ENCODE measurements at regions not wholly inside any gene's neighbourhood (a gene's known extent, or its start where the extent isn't known, plus 50 kb on each side); places are given as distances from the start of the nearest gene placed in this dataset.
"Not testable (repeated sequence)": the region's sequence is repeated elsewhere in the genome, so short reads cannot be mapped to it uniquely, and the experiment has no call there.

DNA sequence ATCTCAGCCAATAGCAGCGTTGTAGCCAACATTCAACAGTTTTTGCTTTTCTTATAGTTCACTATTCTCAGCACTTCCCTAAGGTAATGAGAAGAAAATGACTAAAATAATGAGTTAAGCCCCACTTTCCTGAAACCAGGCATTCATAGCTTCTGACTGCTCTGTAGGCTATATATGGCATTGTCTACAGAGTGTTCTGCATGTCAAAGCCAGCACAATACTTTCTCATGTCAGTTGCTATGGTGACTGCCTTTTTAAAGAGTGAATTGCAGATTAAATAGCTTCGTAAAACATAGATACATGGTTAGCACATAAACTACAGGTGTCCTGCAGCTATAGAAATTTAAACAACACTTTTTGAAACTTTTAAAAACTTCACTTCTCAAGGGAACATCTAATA is 1256.1 kb upstream of the CNTN5 start:
- H3K9me3 Mint-ChIP-seq (ENCODE audit: unreplicated experiment), result no peaks in the 10 kb centered on the region
- CTCF ChIA-PET, result no interaction called here
- Histone ChIP-seq H3K4me3 (ENCODE audit: low read depth, low read length) (no peak overlapping the region), H3K9me3 (no peaks in the 10 kb centered on the region), H3K27me3 (replicated peaks; ENCODE audit: control insufficient read depth, insufficient read depth, low read length) (no peaks in the 10 kb centered on the region), H3K36me3 (ENCODE audit: control insufficient read depth, insufficient read depth, low read length) (no peaks in the 10 kb centered on the region), H3K4me1 (no peaks in the 10 kb centered on the region)
- H3K36me3 Mint-ChIP-seq (ENCODE audit: insufficient read depth, unreplicated experiment), result no peaks in the 10 kb centered on the region
- POLR2A ChIA-PET, result no interaction called here
- intact Hi-C loops (cut with micrococcal nuclease; ENCODE audit: unreplicated experiment), result no loop called here
- DNase-seq, result no peak
- H3K4me1 Mint-ChIP-seq (ENCODE audit: low read depth, unreplicated experiment), result no peaks in the 10 kb centered on the region
- no TSS peak for BruUV-seq (replicated peaks)
- TF ChIP-seq, protein P1, sequence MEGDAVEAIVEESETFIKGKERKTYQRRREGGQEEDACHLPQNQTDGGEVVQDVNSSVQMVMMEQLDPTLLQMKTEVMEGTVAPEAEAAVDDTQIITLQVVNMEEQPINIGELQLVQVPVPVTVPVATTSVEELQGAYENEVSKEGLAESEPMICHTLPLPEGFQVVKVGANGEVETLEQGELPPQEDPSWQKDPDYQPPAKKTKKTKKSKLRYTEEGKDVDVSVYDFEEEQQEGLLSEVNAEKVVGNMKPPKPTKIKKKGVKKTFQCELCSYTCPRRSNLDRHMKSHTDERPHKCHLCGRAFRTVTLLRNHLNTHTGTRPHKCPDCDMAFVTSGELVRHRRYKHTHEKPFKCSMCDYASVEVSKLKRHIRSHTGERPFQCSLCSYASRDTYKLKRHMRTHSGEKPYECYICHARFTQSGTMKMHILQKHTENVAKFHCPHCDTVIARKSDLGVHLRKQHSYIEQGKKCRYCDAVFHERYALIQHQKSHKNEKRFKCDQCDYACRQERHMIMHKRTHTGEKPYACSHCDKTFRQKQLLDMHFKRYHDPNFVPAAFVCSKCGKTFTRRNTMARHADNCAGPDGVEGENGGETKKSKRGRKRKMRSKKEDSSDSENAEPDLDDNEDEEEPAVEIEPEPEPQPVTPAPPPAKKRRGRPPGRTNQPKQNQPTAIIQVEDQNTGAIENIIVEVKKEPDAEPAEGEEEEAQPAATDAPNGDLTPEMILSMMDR (IDR thresholded peaks at IDR 0.05; ENCODE audit: insufficient read depth in 1 of 2, low read depth in 1 of 2, low read length in 1 of 2, severe bottlenecking in 1 of 2, unreplicated experiment in 1 of 2), result no peak
- H3K4me3 Mint-ChIP-seq (ENCODE audit: unreplicated experiment), result no peak overlapping the region
- no peaks in the 10 kb centered on the region for H3K27me3 Mint-ChIP-seq (ENCODE audit: insufficient read depth, unreplicated experiment)
- no peak overlapping the region for H3K27ac Mint-ChIP-seq (ENCODE audit: unreplicated experiment)

DNA sequence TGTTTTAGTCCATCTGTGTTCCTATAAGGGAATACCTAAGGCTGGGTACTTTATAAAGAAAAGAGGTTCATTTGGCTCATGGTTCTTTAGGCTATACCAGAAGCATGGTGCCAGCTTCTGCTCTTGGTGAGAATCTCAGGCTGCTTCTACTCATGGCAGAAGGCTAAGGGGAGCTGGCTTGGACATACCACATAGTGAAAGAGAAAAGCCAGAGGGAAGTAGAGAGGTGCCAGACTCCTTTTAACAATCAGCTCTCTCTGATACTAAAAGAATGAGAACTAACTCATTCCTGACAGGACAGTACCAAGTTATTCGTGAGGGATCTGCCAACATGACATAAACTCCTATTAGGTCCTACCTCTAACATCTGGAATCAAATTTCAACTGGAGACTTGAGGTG is 1250.2 kb upstream of the CNTN5 start:
- no TSS peak for BruUV-seq (replicated peaks)
- H3K4me1 ChIP-seq, result no peaks in the 10 kb centered on the region
- H3K36me3 ChIP-seq (ENCODE audit: control insufficient read depth, insufficient read depth, low read length), result no peaks in the 10 kb centered on the region
- H3K4me3 Mint-ChIP-seq (ENCODE audit: unreplicated experiment), result no peak overlapping the region
- no peaks in the 10 kb centered on the region for H3K27me3 ChIP-seq (replicated peaks; ENCODE audit: control insufficient read depth, insufficient read depth, low read length)
- H3K27ac Mint-ChIP-seq (ENCODE audit: unreplicated experiment), result no peak overlapping the region
- DNase-seq, result no peak
- CTCF ChIA-PET, result no interaction called here
- no peaks in the 10 kb centered on the region for H3K9me3 ChIP-seq
- no peak overlapping the region for H3K4me3 ChIP-seq (ENCODE audit: low read depth, low read length)
- no peaks in the 10 kb centered on the region for H3K27me3 Mint-ChIP-seq (ENCODE audit: insufficient read depth, unreplicated experiment)
- TF ChIP-seq, protein P1 (IDR thresholded peaks at IDR 0.05; ENCODE audit: insufficient read depth in 1 of 2, low read depth in 1 of 2, low read length in 1 of 2, severe bottlenecking in 1 of 2, unreplicated experiment in 1 of 2), result no peak
- POLR2A ChIA-PET, result no interaction called here
- H3K4me1 Mint-ChIP-seq (ENCODE audit: low read depth, unreplicated experiment), result no peaks in the 10 kb centered on the region
- intact Hi-C loops (cut with micrococcal nuclease; ENCODE audit: unreplicated experiment), result no loop called here
- H3K9me3 Mint-ChIP-seq (ENCODE audit: unreplicated experiment), result no peaks in the 10 kb centered on the region
- H3K36me3 Mint-ChIP-seq (ENCODE audit: insufficient read depth, unreplicated experiment), result no peaks in the 10 kb centered on the region

DNA sequence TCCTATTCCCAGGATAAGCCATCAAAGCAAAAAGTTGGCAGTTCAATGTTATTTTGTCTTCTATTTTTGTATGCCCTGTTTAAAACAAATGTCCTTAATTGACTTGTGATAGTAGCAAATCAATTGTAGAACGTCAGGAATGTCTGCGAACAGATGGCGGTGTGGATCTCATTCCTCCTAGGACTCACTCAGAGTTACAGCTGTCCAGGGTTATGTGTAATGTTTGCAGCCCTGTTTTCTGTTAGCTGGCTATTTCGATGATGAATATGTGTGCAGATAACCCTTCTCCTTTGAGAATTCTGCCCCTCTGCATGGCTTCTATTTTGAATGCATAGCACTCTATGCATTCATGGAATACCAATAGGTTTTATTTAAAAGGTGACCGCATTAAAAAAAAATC is 1248.0 kb upstream of the CNTN5 start:
- no peaks in the 10 kb centered on the region for H3K9me3 ChIP-seq
- CTCF ChIA-PET, result no interaction called here
- Mint-ChIP-seq H3K4me3 (ENCODE audit: unreplicated experiment) (no peak overlapping the region), H3K27me3 (ENCODE audit: insufficient read depth, unreplicated experiment) (no peaks in the 10 kb centered on the region), H3K4me1 (ENCODE audit: low read depth, unreplicated experiment) (no peaks in the 10 kb centered on the region), H3K9me3 (ENCODE audit: unreplicated experiment) (no peaks in the 10 kb centered on the region), H3K27ac (ENCODE audit: unreplicated experiment) (no peak overlapping the region), H3K36me3 (ENCODE audit: insufficient read depth, unreplicated experiment) (no peaks in the 10 kb centered on the region)
- no peaks in the 10 kb centered on the region for H3K4me1 ChIP-seq
- no peak overlapping the region for H3K4me3 ChIP-seq (ENCODE audit: low read depth, low read length)
- TF ChIP-seq, protein P1 (IDR thresholded peaks at IDR 0.05; ENCODE audit: insufficient read depth in 1 of 2, low read depth in 1 of 2, low read length in 1 of 2, severe bottlenecking in 1 of 2, unreplicated experiment in 1 of 2), result no peak
- H3K27me3 ChIP-seq (replicated peaks; ENCODE audit: control insufficient read depth, insufficient read depth, low read length), result no peaks in the 10 kb centered on the region
- intact Hi-C loops (cut with micrococcal nuclease; ENCODE audit: unreplicated experiment), result no loop called here
- POLR2A ChIA-PET, result no interaction called here
- BruUV-seq (replicated peaks), result no TSS peak
- DNase-seq, result no peak
- no peaks in the 10 kb centered on the region for H3K36me3 ChIP-seq (ENCODE audit: control insufficient read depth, insufficient read depth, low read length)

DNA sequence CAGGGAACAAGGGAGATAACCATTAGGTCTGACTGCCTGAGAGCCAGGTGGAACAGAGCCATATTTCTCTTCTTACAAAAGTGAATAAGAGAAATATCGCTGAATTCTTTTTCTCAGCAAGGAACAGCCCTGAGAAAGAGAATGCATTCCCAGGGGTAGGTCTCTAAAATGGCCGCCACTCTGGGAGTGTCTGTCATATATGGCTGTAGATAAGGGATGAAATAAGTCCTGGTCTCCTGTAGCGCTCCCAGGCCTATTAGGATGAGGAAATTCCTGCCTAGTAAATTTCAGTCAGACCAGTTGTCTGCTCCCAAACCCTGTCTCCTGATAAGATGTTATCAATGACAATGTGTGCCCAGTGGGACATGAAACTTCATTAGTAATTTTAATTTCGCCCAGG is 1236.4 kb upstream of the CNTN5 start:
- BruUV-seq (replicated peaks); H3K36me3 Mint-ChIP-seq (ENCODE audit: insufficient read depth, unreplicated experiment); H3K4me1 Mint-ChIP-seq (ENCODE audit: low read depth, unreplicated experiment); H3K4me3 Mint-ChIP-seq (ENCODE audit: unreplicated experiment); H3K4me3 ChIP-seq (ENCODE audit: low read depth, low read length); H3K36me3 ChIP-seq (ENCODE audit: control insufficient read depth, insufficient read depth, low read length); POLR2A ChIA-PET; DNase-seq; H3K27ac Mint-ChIP-seq (ENCODE audit: unreplicated experiment); CTCF ChIA-PET; H3K4me1 ChIP-seq; intact Hi-C loops (cut with micrococcal nuclease; ENCODE audit: unreplicated experiment); H3K27me3 ChIP-seq (replicated peaks; ENCODE audit: control insufficient read depth, insufficient read depth, low read length); H3K27me3 Mint-ChIP-seq (ENCODE audit: insufficient read depth, unreplicated experiment): not testable (repeated sequence)
- peaks cover 18% of the 10 kb centered on the region for H3K9me3 ChIP-seq
- H3K9me3 Mint-ChIP-seq (ENCODE audit: unreplicated experiment), result peaks cover 69% of the 10 kb centered on the region
